ENCODE measurements at regions not wholly inside any gene's neighbourhood (a gene's known extent, or its start where the extent isn't known, plus 50 kb on each side); places are given as distances from the start of the nearest gene placed in this dataset.
"Not testable (repeated sequence)": the region's sequence is repeated elsewhere in the genome, so short reads cannot be mapped to it uniquely, and the experiment has no call there.

DNA sequence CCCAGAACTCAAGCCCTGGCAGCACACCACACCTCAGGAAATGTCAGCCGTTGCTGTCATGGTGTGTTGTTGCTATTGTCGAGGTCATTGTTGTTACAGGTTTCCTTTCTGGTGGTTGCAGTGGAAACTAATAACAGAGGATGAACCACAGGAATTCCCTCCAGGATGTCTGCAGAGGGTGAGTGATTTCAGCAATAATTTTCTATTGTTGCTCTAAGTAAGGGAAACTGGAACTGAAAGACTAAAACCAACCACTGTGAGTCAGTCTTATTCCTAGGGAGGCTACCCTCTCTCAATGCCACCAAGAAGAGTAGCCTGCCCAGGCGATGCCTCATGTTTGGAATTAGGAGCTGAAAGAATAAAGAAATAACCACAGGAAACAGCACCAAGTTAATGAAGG is 102.6 kb downstream of the TRIM69 start:
- not testable (repeated sequence) for TF ChIP-seq POLR2A (IDR thresholded peaks at IDR 0.05)
- TF ChIP-seq, protein P1, sequence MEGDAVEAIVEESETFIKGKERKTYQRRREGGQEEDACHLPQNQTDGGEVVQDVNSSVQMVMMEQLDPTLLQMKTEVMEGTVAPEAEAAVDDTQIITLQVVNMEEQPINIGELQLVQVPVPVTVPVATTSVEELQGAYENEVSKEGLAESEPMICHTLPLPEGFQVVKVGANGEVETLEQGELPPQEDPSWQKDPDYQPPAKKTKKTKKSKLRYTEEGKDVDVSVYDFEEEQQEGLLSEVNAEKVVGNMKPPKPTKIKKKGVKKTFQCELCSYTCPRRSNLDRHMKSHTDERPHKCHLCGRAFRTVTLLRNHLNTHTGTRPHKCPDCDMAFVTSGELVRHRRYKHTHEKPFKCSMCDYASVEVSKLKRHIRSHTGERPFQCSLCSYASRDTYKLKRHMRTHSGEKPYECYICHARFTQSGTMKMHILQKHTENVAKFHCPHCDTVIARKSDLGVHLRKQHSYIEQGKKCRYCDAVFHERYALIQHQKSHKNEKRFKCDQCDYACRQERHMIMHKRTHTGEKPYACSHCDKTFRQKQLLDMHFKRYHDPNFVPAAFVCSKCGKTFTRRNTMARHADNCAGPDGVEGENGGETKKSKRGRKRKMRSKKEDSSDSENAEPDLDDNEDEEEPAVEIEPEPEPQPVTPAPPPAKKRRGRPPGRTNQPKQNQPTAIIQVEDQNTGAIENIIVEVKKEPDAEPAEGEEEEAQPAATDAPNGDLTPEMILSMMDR (IDR thresholded peaks at IDR 0.05), result not testable (repeated sequence)

Measured in uterus (tissue), 2 donors.